CD4-positive, CD25-positive, alpha-beta regulatory T cell (primary cell): ENCODE measurements at regions not wholly inside any gene's neighbourhood (a gene's known extent, or its start where the extent isn't known, plus 50 kb on each side); places are given as distances from the start of the nearest gene placed in this dataset.

Experiments
- ATAC-seq, 2 donors: fragments of 150-1000 bp; cut with Tn5 transposase; one replicate each; pipeline ENCODE4 v1.10.0; 2021; ENCODE audit warnings: low read depth in 2 of 2, moderate number of reproducible peaks in 2 of 2, moderate library complexity in 1 of 2
- DNase-seq, 3 donors: peaks; one replicate each; pipeline versions ENCODE4 v3.0.0 to v3.0.0-alpha.2; 2012 to 2022; ENCODE audit warnings: mixed read lengths in 1 of 3
- H3K27ac ChIP-seq: one replicate; pipeline ENCODE4 v1.7.0; 2013; ENCODE audit warnings: mild to moderate bottlenecking, low read length; ENCODE audit not compliant: insufficient read depth, poor library complexity, severe bottlenecking
- H3K27me3 ChIP-seq: one replicate; pipeline ENCODE4 v1.7.0; 2013; ENCODE audit warnings: low read length; ENCODE audit not compliant: control insufficient read depth, insufficient read depth
- H3K36me3 ChIP-seq: one replicate; pipeline ENCODE4 v1.7.0; 2013; ENCODE audit warnings: mild to moderate bottlenecking, low read length, moderate library complexity; ENCODE audit not compliant: control insufficient read depth, insufficient read depth
- H3K4me1 ChIP-seq: 2 replicates; pipeline ENCODE4 v1.7.0; 2013; ENCODE audit warnings: mild to moderate bottlenecking, low read length; ENCODE audit not compliant: insufficient read depth, control insufficient read depth, poor library complexity, severe bottlenecking
- H3K4me3 ChIP-seq: one replicate; pipeline ENCODE4 v1.7.0; 2013; ENCODE audit warnings: low read depth, mild to moderate bottlenecking, low read length, moderate library complexity
- H3K9me3 ChIP-seq, 2 experiments: 1 replicate in 1 of 2; 2 replicates in 1 of 2; pipeline ENCODE4 v1.7.0; 2013; ENCODE audit warnings: low read length in 2 of 2, mild to moderate bottlenecking in 1 of 2, moderate library complexity in 1 of 2; ENCODE audit not compliant: control insufficient read depth in 2 of 2
- H3K27ac Mint-ChIP-seq, 3 donors: one replicate each; pipeline ENCODE4 v1.8.0; 2020 to 2022; ENCODE audit warnings: mild to moderate bottlenecking in 3 of 3, mixed read lengths in 3 of 3, moderate library complexity in 2 of 3
- H3K27me3 Mint-ChIP-seq: one replicate; pipeline ENCODE4 v1.8.0; 2022; ENCODE audit warnings: mild to moderate bottlenecking, mixed read lengths
- H3K36me3 Mint-ChIP-seq: one replicate; pipeline ENCODE4 v1.8.0; 2020; ENCODE audit warnings: mixed read lengths
- H3K4me1 Mint-ChIP-seq, 4 donors: one replicate each; pipeline ENCODE4 v1.8.0; 2020 to 2022; ENCODE audit warnings: mixed read lengths in 4 of 4, mild to moderate bottlenecking in 1 of 4
- H3K4me3 Mint-ChIP-seq, 4 donors: one replicate each; pipeline ENCODE4 v1.8.0; 2020 to 2022; ENCODE audit warnings: mild to moderate bottlenecking in 4 of 4, mixed read lengths in 4 of 4, moderate library complexity in 3 of 4
- H3K9me3 Mint-ChIP-seq, 7 donors: one replicate each; pipeline ENCODE4 v1.8.0; 2020 to 2022; ENCODE audit warnings: mixed read lengths in 7 of 7, mild to moderate bottlenecking in 3 of 7, moderate library complexity in 2 of 7

DNA sequence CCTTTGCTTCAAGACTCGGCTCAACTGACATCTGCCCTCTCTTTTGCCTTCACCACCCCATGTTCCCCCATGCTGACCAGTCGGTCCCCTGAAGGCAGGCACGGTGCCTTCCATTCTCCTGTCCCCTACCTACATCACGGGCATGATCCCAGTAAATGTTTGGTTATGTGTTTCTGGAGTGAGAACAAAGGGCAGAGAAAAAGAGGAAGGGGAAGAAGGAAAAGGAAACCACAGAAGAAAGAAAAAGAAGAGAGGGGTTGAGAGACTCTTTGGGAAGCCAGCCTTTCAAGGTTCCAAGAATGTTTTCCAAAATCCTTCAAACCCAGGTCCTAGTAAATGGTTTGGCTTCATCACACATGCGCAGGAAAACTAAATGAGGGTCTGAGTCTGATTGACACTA, 84.9 kb downstream of the CDC7 start:
- peaks cover 4% of the 10 kb centered on the region for H3K36me3 Mint-ChIP-seq
- ATAC-seq: no peak

DNA sequence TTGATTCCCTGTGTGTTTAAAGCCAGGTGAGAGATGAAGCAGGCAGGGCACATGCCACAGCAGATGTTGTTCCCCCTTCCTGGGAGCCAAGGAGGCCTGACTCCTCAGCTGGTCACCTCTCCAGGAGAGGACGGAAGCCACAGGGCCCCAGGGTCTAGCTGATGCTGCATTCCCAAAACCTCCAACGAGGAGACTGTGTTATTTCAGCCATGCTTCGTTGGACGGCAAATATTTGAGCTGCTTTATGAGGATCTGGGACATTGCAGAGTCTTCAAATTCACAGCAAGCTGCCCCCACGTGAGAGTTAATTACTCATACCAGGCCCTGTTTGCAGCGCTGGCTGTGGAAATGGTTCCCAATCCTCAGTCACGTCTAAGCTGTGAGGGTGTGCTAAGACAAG, 85.3 kb downstream of the CDC7 start:
- no peak overlapping the region for H3K27ac Mint-ChIP-seq

More for the DNA sequence above, 84.9 kb downstream of the CDC7 start:
- Mint-ChIP-seq H3K9me3 (no peaks in the 10 kb centered on the region), H3K27ac (no peak overlapping the region), H3K27me3 (no peaks in the 10 kb centered on the region), H3K4me1 (peaks cover 0 to 7% (median 3%) of the 10 kb centered on the region in 4 donors), H3K4me3 (no peak overlapping the region)
- Histone ChIP-seq H3K36me3 (no peaks in the 10 kb centered on the region), H3K27ac (no peak overlapping the region), H3K4me3 (no peak overlapping the region), H3K4me1 (no peaks in the 10 kb centered on the region), H3K27me3 (peaks cover 3% of the 10 kb centered on the region), H3K9me3 (no peaks in the 10 kb centered on the region)
- no peak for DNase-seq

DNA sequence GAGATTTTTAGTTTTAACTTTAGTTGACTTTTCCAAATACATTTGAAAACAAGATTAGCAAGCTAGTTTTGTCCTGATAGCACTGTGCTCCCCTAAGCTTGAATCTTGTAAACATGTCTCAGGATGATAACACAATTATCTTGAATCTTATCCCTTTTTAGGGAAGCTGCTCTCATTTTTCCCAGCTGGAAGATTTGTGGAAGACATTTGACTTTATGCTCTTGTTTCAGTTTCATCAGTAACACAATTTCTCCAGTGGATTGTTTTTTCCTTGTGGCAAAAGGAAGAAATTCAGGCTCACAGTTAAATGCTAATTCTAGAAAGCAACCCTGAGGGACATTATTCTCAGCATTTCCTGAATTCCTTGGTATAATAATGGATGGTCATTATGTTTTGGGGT, 88.8 kb downstream of the CDC7 start:
- H3K27me3 Mint-ChIP-seq: peaks cover 4% of the 10 kb centered on the region
- no peak overlapping the region for H3K27ac Mint-ChIP-seq
- Histone ChIP-seq H3K9me3 (no peaks in the 10 kb centered on the region), H3K4me1 (peaks cover 8% of the 10 kb centered on the region), H3K27me3 (peaks cover 3% of the 10 kb centered on the region), H3K27ac (no peak overlapping the region), H3K4me3 (no peak overlapping the region), H3K36me3 (no peaks in the 10 kb centered on the region)
- no peak for ATAC-seq
- H3K4me1 Mint-ChIP-seq: peaks cover 10 to 23% (median 14%) of the 10 kb centered on the region in 4 donors
- H3K4me3 Mint-ChIP-seq: no peak overlapping the region
- H3K9me3 Mint-ChIP-seq: no peaks in the 10 kb centered on the region
- H3K36me3 Mint-ChIP-seq: peaks cover 4% of the 10 kb centered on the region
- DNase-seq: no peak

More for the DNA sequence above, 85.3 kb downstream of the CDC7 start:
- H3K27ac ChIP-seq: no peak overlapping the region
- H3K4me1 ChIP-seq: no peaks in the 10 kb centered on the region
- no peaks in the 10 kb centered on the region for H3K36me3 ChIP-seq
- peaks cover 4% of the 10 kb centered on the region for H3K36me3 Mint-ChIP-seq
- peaks cover 3% of the 10 kb centered on the region for H3K27me3 ChIP-seq
- H3K27me3 Mint-ChIP-seq: no peaks in the 10 kb centered on the region
- DNase-seq (no peak), ATAC-seq (no peak)
- peaks cover under 1 to 10% (median 5%) of the 10 kb centered on the region in 4 donors for H3K4me1 Mint-ChIP-seq
- H3K9me3 Mint-ChIP-seq: no peaks in the 10 kb centered on the region
- H3K9me3 ChIP-seq: no peaks in the 10 kb centered on the region
- no peak overlapping the region for H3K4me3 ChIP-seq
- H3K4me3 Mint-ChIP-seq: no peak overlapping the region

DNA sequence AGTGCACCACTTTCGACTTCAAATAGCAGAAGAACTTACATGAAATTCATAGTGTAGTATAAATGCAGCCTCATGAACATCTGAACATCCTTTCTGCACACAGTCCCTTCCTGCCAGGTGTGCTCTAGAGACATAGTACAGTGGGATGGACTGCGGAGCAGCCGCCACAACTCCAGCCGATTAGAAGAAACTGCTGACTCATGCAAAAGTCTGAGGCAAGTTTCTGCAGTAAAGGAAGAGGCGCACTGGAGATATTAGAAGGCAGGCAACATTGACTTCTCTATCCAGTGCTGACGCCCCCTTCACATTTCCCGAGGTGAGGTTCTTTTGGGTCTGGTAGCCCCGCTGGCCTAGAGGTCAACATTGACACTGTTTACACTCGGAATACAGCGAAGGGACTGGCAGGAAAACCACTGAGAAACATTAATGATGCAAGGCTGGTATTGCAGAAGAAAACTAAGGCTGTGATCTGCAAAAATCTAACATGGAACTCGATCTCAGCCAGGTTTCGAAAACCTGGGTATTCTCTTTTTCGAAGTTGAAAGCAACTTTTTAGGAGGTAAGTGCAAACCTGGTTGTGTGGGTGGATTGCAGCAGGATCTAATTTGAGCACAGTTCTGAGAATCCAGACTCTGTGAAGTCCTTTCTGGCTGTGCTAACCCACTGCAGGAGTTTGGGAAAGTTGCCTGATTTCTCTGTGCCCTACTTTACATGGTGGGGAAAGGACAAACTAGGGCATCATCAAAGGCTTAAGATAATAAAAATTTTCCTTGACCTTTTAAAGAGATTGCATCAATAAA, 90.7 kb downstream of the CDC7 start:
- peak overlapping the region in 2 of 3 donors; percentile 32 to 71 for H3K27ac Mint-ChIP-seq
- no peaks in the 10 kb centered on the region for H3K9me3 Mint-ChIP-seq

DNA sequence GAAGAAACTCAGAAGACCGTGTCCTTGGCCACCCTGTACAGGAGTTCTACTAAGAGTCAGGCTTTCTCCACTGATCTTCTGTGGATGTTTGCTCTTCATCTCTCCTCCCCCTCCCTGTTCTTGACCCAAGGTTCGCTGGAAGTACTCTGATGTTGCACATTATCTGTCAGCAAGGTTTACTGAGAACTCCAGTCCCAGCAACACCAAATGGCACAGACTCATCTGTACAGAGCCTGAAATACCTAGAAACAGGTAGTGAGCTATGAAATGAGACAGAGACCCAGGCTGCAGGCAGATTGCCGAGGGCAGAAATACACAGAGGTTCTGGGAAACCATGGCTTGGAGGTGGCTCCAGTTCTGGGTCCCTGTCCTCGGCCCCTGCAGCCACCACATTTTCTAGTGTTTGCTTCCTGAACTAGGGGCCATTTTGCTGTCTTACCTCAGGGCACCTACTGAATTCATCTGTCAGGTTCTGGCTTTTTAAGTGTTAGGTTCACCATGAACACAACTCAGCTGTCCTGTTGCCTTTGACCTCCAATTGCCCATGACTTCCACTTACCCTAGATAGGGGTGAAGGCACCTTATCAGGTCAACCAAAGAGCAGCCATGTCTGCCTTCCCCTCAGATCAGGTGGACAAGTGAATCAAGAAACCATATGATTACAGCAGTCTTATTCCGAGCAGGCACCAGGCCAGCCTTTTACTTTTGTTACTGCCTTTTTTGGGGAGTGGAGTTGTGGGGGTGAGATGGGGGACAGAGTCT, 92.2 kb downstream of the CDC7 start:
- Mint-ChIP-seq H3K27me3 (peaks cover 4% of the 10 kb centered on the region), H3K27ac (peak overlapping the region in 1 of 3 donors; percentile 46)

More for the DNA sequence above, 90.7 kb downstream of the CDC7 start:
- Mint-ChIP-seq H3K36me3 (peaks cover 4% of the 10 kb centered on the region), H3K4me1 (peaks cover 6 to 20% (median 11%) of the 10 kb centered on the region in 4 donors), H3K27me3 (peaks cover 4% of the 10 kb centered on the region), H3K4me3 (peak overlapping the region; percentile 11 to 66 (median 42))
- Histone ChIP-seq H3K9me3 (no peaks in the 10 kb centered on the region), H3K27me3 (peaks cover 3% of the 10 kb centered on the region), H3K4me1 (peaks cover 8% of the 10 kb centered on the region), H3K36me3 (no peaks in the 10 kb centered on the region), H3K27ac (no peak overlapping the region), H3K4me3 (peak overlapping the region; percentile 39)
- no peak for ATAC-seq
- peak in 1 of 3 donors; percentile 59 for DNase-seq

DNA sequence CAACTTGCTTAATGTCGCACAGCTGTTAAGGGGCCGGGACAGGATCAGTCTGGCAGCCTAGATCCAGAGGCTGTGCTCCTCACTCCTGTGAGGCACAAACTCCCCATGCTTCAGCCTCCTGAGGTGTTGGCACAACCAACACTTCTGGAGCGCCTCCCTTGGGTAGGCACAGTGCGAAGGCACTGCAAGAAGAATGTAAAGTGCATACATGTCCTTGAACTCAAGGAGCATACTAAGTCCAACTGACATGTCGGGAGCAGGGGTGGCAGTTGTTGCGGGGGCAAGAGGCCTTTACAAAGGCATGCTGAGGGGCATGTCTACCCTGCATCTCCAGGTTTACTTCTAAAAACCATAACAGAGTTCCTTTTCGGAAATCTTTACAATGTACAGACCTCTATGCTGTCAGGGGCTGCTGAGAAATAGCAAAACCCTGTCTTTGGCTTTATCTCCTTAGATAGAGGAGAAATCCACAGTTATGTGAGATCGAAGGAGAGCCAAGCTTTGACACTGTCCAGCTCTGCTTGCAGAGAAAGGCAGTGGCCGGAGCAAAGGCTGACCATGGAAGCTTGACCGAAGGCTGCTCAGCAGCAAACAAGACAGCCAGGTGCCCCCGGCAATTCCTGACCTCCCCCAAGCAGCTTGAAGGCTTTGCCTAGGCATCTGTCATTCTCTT, 93.9 kb downstream of the CDC7 start:
- ATAC-seq: no peak
- Mint-ChIP-seq H3K9me3 (peaks cover 0 to 3% (median 0%) of the 10 kb centered on the region in 7 donors), H3K27me3 (peaks cover 4% of the 10 kb centered on the region), H3K27ac (no peak overlapping the region), H3K4me3 (no peak overlapping the region), H3K36me3 (no peaks in the 10 kb centered on the region), H3K4me1 (peaks cover 6 to 20% (median 12%) of the 10 kb centered on the region in 4 donors)
- Histone ChIP-seq H3K27ac (no peak overlapping the region), H3K4me1 (peaks cover 8% of the 10 kb centered on the region), H3K36me3 (no peaks in the 10 kb centered on the region), H3K4me3 (no peak overlapping the region), H3K27me3 (peaks cover 3% of the 10 kb centered on the region), H3K9me3 (no peaks in the 10 kb centered on the region)
- DNase-seq: no peak

More for the DNA sequence above, 92.2 kb downstream of the CDC7 start:
- Histone ChIP-seq H3K9me3 (no peaks in the 10 kb centered on the region), H3K27me3 (peaks cover 3% of the 10 kb centered on the region), H3K27ac (no peak overlapping the region), H3K4me3 (no peak overlapping the region), H3K4me1 (peaks cover 8% of the 10 kb centered on the region), H3K36me3 (no peaks in the 10 kb centered on the region)
- Mint-ChIP-seq H3K9me3 (no peaks in the 10 kb centered on the region), H3K4me1 (peaks cover 6 to 20% (median 12%) of the 10 kb centered on the region in 4 donors), H3K4me3 (no peak overlapping the region), H3K36me3 (no peaks in the 10 kb centered on the region)
- DNase-seq: no peak
- ATAC-seq: no peak

DNA sequence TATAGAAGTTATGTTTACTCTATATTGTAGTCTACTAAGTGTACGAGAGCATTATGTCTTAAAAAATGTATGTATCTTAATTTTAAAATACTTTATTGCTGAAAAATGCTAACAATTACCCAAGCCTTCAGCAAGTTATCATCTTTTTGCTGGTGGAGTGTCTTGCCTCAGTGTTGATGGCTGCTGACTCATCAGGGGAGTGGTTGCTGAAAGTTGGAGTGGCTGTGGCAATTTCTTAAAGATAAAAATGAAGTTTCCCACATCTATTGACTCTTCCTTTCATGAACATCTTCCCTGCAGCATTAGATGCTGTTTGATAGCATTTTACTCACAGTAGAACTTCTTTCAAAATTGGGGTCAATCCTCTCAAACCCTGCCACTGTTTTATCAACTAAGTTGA, 95.8 kb downstream of the CDC7 start:
- no peak for DNase-seq
- ATAC-seq: no peak
- Histone ChIP-seq H3K4me3 (no peak overlapping the region), H3K4me1 (peaks cover 6% of the 10 kb centered on the region), H3K9me3 (no peaks in the 10 kb centered on the region), H3K27ac (no peak overlapping the region), H3K27me3 (no peaks in the 10 kb centered on the region), H3K36me3 (no peaks in the 10 kb centered on the region)
- H3K9me3 Mint-ChIP-seq: peaks cover 0 to 3% (median 0%) of the 10 kb centered on the region in 7 donors
- H3K4me1 Mint-ChIP-seq: peaks cover 5 to 13% (median 8%) of the 10 kb centered on the region in 4 donors
- H3K4me3 Mint-ChIP-seq: no peak overlapping the region
- no peaks in the 10 kb centered on the region for H3K36me3 Mint-ChIP-seq
- H3K27ac Mint-ChIP-seq: no peak overlapping the region
- peaks cover 7% of the 10 kb centered on the region for H3K27me3 Mint-ChIP-seq
